ENCODE measurements at regions not wholly inside any gene's neighbourhood (a gene's known extent, or its start where the extent isn't known, plus 50 kb on each side); places are given as distances from the start of the nearest gene placed in this dataset.

GRCh38 chr2:14713248-14713647, 80.7 kb downstream of the LRATD1 start (continued):
- TF ChIP-seq NANOG (IDR thresholded peaks at IDR 0.05; ENCODE audit: insufficient read depth, low read depth, low read length, poor library complexity, severe bottlenecking) = no peak
- TF ChIP-seq HDAC2 (IDR thresholded peaks at IDR 0.05; ENCODE audit: borderline replicate concordance in 1 of 2, low read depth in 2 of 2, low read length in 2 of 2) = no peak
- TF ChIP-seq RXRA (IDR thresholded peaks at IDR 0.05; ENCODE audit: insufficient read depth, low read depth, low read length) = no peak
